ENCODE measurements at regions not wholly inside any gene's neighbourhood (a gene's known extent, or its start where the extent isn't known, plus 50 kb on each side); places are given as distances from the start of the nearest gene placed in this dataset.

GRCh38 chr5:152259702-152260101 is 145.4 kb downstream of the NMUR2 start:
- TF ChIP-seq, protein P1, sequence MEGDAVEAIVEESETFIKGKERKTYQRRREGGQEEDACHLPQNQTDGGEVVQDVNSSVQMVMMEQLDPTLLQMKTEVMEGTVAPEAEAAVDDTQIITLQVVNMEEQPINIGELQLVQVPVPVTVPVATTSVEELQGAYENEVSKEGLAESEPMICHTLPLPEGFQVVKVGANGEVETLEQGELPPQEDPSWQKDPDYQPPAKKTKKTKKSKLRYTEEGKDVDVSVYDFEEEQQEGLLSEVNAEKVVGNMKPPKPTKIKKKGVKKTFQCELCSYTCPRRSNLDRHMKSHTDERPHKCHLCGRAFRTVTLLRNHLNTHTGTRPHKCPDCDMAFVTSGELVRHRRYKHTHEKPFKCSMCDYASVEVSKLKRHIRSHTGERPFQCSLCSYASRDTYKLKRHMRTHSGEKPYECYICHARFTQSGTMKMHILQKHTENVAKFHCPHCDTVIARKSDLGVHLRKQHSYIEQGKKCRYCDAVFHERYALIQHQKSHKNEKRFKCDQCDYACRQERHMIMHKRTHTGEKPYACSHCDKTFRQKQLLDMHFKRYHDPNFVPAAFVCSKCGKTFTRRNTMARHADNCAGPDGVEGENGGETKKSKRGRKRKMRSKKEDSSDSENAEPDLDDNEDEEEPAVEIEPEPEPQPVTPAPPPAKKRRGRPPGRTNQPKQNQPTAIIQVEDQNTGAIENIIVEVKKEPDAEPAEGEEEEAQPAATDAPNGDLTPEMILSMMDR (conservative IDR thresholded peaks at IDR 0.05; ENCODE audit: low read depth, low read length): no peak
- H3K4me3 ChIP-seq (ENCODE audit: low read depth, low read length): no peak overlapping the region
- DNase-seq (ENCODE audit: low read depth): no peak

DNA sequence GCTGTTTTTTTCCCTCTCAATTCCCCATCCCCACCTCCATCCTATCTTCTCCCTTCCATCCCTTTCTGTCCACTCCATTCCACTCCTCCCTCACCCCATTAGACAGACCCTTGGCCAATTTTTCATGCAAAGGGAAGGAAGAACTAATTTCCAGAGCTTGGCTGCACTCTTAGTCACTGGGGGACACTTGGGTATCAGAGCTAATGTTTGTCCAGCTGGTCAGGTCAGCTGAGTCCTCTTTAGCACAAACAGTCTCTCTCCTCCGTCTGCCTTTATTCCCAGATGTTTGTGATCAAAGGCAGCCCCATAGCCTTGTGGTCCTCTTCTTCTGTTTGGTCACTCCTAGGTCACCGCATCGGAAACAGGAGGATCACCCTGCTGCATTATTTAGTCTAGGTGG is 148.5 kb downstream of the NMUR2 start:
- DNase-seq (ENCODE audit: low read depth): no peak
- H3K4me3 ChIP-seq (ENCODE audit: low read depth, low read length): no peak overlapping the region
- TF ChIP-seq, protein P1 (conservative IDR thresholded peaks at IDR 0.05; ENCODE audit: low read depth, low read length): no peak

DNA sequence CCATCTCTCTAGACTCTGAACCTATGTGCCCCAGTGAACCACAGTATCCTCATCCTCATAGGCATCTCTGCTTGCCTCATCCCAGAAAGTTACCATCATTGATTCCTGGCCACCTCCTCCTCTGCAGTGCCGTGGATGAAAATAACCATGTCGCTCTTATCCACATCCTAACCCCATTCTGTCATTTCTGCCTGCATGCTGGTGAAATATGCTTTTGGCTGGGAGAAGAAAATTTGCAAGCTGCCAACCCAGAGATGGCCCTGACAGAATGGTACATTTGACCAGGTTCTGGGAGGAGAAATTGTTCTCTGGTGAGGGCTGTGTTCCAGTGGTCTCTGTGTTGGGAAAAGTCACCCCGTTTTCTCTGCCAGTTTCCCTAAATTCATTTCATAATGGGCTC is 149.7 kb downstream of the NMUR2 start:
- no peak overlapping the region for H3K4me3 ChIP-seq (ENCODE audit: low read depth, low read length)
- DNase-seq (ENCODE audit: low read depth): no peak
- TF ChIP-seq, protein P1 (conservative IDR thresholded peaks at IDR 0.05; ENCODE audit: low read depth, low read length): no peak

GRCh38 chr5:152247850-152248385 is 157.2 kb downstream of the NMUR2 start:
- H3K4me3 ChIP-seq (ENCODE audit: low read depth, low read length): no peak overlapping the region
- DNase-seq (ENCODE audit: low read depth): no peak
- TF ChIP-seq, protein P1 (conservative IDR thresholded peaks at IDR 0.05; ENCODE audit: low read depth, low read length): no peak

DNA sequence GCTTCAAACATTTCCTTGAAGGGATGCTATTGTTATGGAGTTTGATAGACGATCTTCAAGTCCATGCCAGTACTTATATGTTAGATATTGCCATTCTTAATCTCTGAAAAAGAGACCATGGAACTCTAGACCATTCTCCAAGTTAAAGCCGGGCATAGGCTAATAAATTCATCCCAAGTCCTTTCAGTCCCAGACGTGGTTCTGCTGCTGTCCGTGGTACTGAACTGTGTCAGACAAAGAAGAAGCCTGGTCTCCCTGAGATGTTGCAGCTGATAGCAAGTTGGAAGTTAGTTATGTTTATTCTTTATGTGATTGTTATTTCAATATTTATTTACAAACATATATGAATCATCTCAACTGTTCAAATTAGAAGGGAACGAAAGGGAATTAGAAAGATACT is 158.7 kb downstream of the NMUR2 start:
- peak; percentile 19 for DNase-seq (ENCODE audit: low read depth)
- TF ChIP-seq, protein P1 (conservative IDR thresholded peaks at IDR 0.05; ENCODE audit: low read depth, low read length): no peak
- no peak overlapping the region for H3K4me3 ChIP-seq (ENCODE audit: low read depth, low read length)

- H3K4me3 ChIP-seq (ENCODE audit: low read depth, low read length): no peak overlapping the region
- no peak for DNase-seq (ENCODE audit: low read depth)
- TF ChIP-seq, protein P1 (conservative IDR thresholded peaks at IDR 0.05; ENCODE audit: low read depth, low read length): no peak
Measured at GRCh38 chr5:152237531-152237930, 167.5 kb downstream of the NMUR2 start.

DNA sequence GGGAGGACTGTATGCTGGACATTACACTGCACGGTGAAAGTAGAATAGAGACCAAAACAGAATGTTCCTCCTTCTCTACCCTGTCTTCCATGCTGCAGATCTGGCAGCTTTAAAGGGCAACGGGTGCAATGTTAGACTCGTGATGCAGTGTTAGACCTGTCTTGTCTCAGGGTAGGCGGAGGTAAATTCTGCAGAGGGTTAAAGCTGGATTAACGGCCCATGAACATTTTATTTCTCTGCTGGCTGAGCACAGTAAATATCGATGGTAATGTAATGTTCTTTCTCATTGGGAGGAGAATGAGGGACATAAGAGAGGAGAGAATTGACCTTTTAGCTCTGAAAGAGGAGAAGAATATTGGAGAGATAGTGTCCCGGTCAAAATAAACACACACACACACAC is 178.9 kb downstream of the NMUR2 start:
- no peak overlapping the region for H3K4me3 ChIP-seq (ENCODE audit: low read depth, low read length)
- DNase-seq (ENCODE audit: low read depth): no peak
- TF ChIP-seq, protein P1 (conservative IDR thresholded peaks at IDR 0.05; ENCODE audit: low read depth, low read length): no peak

All from choroid plexus epithelial cell (primary cell).